ENCODE measurements at regions not wholly inside any gene's neighbourhood (a gene's known extent, or its start where the extent isn't known, plus 50 kb on each side); places are given as distances from the start of the nearest gene placed in this dataset.

DNA sequence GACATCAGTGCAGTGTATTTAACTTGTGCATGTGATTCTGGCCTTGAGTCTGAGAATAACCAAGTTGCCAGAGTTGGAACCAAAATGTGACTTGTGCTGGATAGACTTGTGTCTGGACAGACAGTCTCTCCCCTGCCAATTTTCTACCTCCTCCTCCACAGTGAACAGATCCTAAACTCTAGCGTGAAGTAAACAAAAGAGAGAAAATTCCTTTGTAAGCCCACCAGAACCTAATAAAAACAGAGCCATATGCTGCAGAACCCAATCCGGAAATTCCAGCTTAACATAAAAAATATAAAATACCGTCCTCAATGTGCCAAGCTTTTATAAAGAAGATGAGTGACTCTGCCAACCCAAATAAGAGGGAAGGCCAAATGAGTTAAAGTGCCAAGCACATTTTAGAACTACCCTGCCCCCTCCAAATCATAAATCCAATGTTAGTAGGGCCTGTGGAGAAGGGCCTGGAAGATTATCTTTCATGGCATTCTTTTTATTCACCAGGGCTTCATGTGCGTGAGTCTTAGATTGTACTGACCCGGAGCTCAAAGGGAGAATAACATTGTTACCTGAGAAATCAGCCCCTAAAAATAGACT, 344.6 kb upstream of the PROK2 start:
- no peak for FAIRE-seq
- H3K79me2 ChIP-seq (ENCODE audit: control insufficient read depth, insufficient read depth, low read length): no peaks in the 10 kb centered on the region
- H3K9me3 ChIP-seq (replicated peaks; ENCODE audit: control insufficient read depth, insufficient read depth, low read length): no peaks in the 10 kb centered on the region
- H3K9ac ChIP-seq (replicated peaks; ENCODE audit: extremely low read depth, insufficient read depth, low read length): no peak overlapping the region
- TF ChIP-seq GATA2 (IDR thresholded peaks at IDR 0.05; ENCODE audit: insufficient read depth, insufficient read length, low read depth, low read length): no peak
- no peak for TF ChIP-seq POLR2AphosphoS5 (IDR thresholded peaks at IDR 0.05; ENCODE audit: insufficient read depth, low read depth, low read length)
- TF ChIP-seq MAX (IDR thresholded peaks at IDR 0.05; ENCODE audit: insufficient read depth, insufficient read length): no peak
- TF ChIP-seq FOS (IDR thresholded peaks at IDR 0.05; ENCODE audit: borderline replicate concordance, insufficient read depth, low read length): no peak
- no peak for TF ChIP-seq JUN (IDR thresholded peaks at IDR 0.05; ENCODE audit: borderline replicate concordance, insufficient read depth, insufficient read length, low read depth)
- no peak for TF ChIP-seq POLR2A (IDR thresholded peaks at IDR 0.05; ENCODE audit: low read depth, low read length)
- TF ChIP-seq, protein P1, sequence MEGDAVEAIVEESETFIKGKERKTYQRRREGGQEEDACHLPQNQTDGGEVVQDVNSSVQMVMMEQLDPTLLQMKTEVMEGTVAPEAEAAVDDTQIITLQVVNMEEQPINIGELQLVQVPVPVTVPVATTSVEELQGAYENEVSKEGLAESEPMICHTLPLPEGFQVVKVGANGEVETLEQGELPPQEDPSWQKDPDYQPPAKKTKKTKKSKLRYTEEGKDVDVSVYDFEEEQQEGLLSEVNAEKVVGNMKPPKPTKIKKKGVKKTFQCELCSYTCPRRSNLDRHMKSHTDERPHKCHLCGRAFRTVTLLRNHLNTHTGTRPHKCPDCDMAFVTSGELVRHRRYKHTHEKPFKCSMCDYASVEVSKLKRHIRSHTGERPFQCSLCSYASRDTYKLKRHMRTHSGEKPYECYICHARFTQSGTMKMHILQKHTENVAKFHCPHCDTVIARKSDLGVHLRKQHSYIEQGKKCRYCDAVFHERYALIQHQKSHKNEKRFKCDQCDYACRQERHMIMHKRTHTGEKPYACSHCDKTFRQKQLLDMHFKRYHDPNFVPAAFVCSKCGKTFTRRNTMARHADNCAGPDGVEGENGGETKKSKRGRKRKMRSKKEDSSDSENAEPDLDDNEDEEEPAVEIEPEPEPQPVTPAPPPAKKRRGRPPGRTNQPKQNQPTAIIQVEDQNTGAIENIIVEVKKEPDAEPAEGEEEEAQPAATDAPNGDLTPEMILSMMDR (IDR thresholded peaks at IDR 0.05; ENCODE audit: extremely low read depth in 1 of 2, insufficient read depth in 1 of 2, low read depth in 1 of 2, low read length in 2 of 2): no peak
- no peak for TF ChIP-seq MYC (IDR thresholded peaks at IDR 0.05; ENCODE audit: low read depth, low read length)
- TF ChIP-seq EZH2 (IDR thresholded peaks at IDR 0.05; ENCODE audit: borderline replicate concordance, low read depth, low read length, severe bottlenecking): no peak
- intact Hi-C loops (cut with micrococcal nuclease): no loop called here
- no peaks in the 10 kb centered on the region for H3K9me1 ChIP-seq (replicated peaks; ENCODE audit: control insufficient read depth, extremely low read depth, insufficient read depth, low read length)
- no peak overlapping the region for H3K4me3 ChIP-seq (replicated peaks in 1 of 3; ENCODE audit: insufficient read depth in 1 of 3, low read depth in 1 of 3, low read length in 3 of 3)
- BruUV-seq (replicated peaks): no TSS peak
- H3K4me1 ChIP-seq (ENCODE audit: control insufficient read depth, extremely low read depth, insufficient read depth, low read length): no peaks in the 10 kb centered on the region
- ChIA-PET CTCF (no interaction called here), POLR2A (no interaction called here)
- no peaks in the 10 kb centered on the region for H3K36me3 ChIP-seq (ENCODE audit: control insufficient read depth in 2 of 2, extremely low read depth in 1 of 2, insufficient read depth in 2 of 2, low read length in 2 of 2)
- dilution Hi-C loops (cut with MboI; ENCODE audit: extremely low pct_ligation_motif_present, low sequenced_read_pairs): no loop called here
- peaks cover 0 to 5% of the 10 kb centered on the region in 2 experiments for H3K27me3 ChIP-seq (ENCODE audit: control insufficient read depth in 2 of 2, insufficient read depth in 2 of 2, low read length in 2 of 2)
- DNase-seq (ENCODE audit: low read depth, low spot score): peak; percentile 73
- no peak overlapping the region for H3K27ac ChIP-seq (ENCODE audit: insufficient read depth, low read depth, low read length)
- H3K4me2 ChIP-seq (ENCODE audit: insufficient read depth, low read length): no peak overlapping the region
- H4K20me1 ChIP-seq (replicated peaks; ENCODE audit: control insufficient read depth, extremely low read depth, insufficient read depth, low read length): no peaks in the 10 kb centered on the region
- H2AFZ ChIP-seq (ENCODE audit: low read depth, low read length): no peak overlapping the region

Data from endothelial cell of umbilical vein (primary cell).